K562 (cell line): ENCODE measurements at regions not wholly inside any gene's neighbourhood (a gene's known extent, or its start where the extent isn't known, plus 50 kb on each side); places are given as distances from the start of the nearest gene placed in this dataset.
A peak's percentile ranks its signal among the peaks of the same experiment; 100 is the strongest.

Experiments
- ATAC-seq: fragments of 200-7000 bp; cut with Tn5 transposase; 3 replicates; pipeline ENCODE4 v1.9.1; 2020; ENCODE audit warnings: moderate library complexity
- BruUV-seq: library from RNA; stranded (reverse); fragments of 400-500 nt; replicated peaks from 2 replicates; lab custom pipeline; 2021; lab: Mats Ljungman, UMichigan
- CTCF ChIA-PET: fragments of 300-600 bp; formaldehyde crosslinking; extraction: SDS; loops from one replicate; lab custom pipeline; 2021; ENCODE audit warnings: low intra/inter-chr PET ratio; lab: Yijun Ruan, JAX
- POLR2A ChIA-PET: fragments of 300-600, 350-650 bp; sonication (Branson Sonifier 250); formaldehyde crosslinking; extraction: SDS; loops from one replicate; lab custom pipeline; 2021; ENCODE audit warnings: antibody characterized with exemption, inconsistent platforms; lab: Yijun Ruan, JAX
- DNase-seq, 4 experiments: peaks; one replicate each; pipeline versions ENCODE4 v3.0.0 to v3.0.0-alpha.2; 2011 to 2018; ENCODE audit warnings: low spot score in 3 of 4, mixed read lengths in 3 of 4; ENCODE audit errors: extremely low read depth in 1 of 4
- FAIRE-seq: peaks from 2 replicates; lab custom pipeline; 2011; peaks lifted over from hg19 to GRCh38; lab: Jason Lieb, UNC
- H2AFZ ChIP-seq: 2 replicates; pipeline ENCODE4 v1.6.0; 2011; ENCODE audit warnings: low read depth, low read length, control low read depth, inconsistent platforms
- H3K27ac ChIP-seq: fragments of 200-600 bp; 3 replicates; pipeline ENCODE4 v1.8.0; 2011; ENCODE audit warnings: low read depth, mild to moderate bottlenecking, control low read depth, inconsistent platforms, low read length, moderate library complexity, mixed read lengths; ENCODE audit errors: extremely low read depth
- H3K27me3 ChIP-seq, 2 experiments: fragments of 300-600 bp in 1 of 2; 2 replicates in 1 of 2; 3 replicates in 1 of 2; pipeline versions ENCODE4 v1.6.0 to v1.8.0; 2011; ENCODE audit warnings: inconsistent platforms in 2 of 2, low read length in 2 of 2, mild to moderate bottlenecking in 1 of 2, mixed read lengths in 1 of 2, moderate library complexity in 1 of 2; ENCODE audit not compliant: control insufficient read depth in 2 of 2, insufficient read depth in 2 of 2
- H3K36me3 ChIP-seq: fragments of 300-600 bp; 3 replicates; pipeline ENCODE4 v1.8.0; 2011; ENCODE audit warnings: mild to moderate bottlenecking, low read length, inconsistent platforms; ENCODE audit not compliant: control insufficient read depth, insufficient read depth
- H3K4me1 ChIP-seq, 2 experiments: fragments of 200-600 bp in 1 of 2; replicated peaks in 1 of 2; 2 replicates in 1 of 2; 3 replicates in 1 of 2; pipeline versions ENCODE4 v1.5.1 to v1.8.0; 2011; ENCODE audit warnings: inconsistent platforms in 2 of 2, low read length in 2 of 2, mild to moderate bottlenecking in 1 of 2, mixed read lengths in 1 of 2, moderate library complexity in 1 of 2; ENCODE audit not compliant: control insufficient read depth in 2 of 2, insufficient read depth in 2 of 2
- H3K4me2 ChIP-seq: 2 replicates; pipeline ENCODE4 v1.6.1; 2011; ENCODE audit warnings: low read length, control low read depth, inconsistent platforms, mixed read lengths; ENCODE audit not compliant: insufficient read depth
- H3K4me3 ChIP-seq: fragments of 200-600 bp; sonication (generic), shearing (Covaris generic); 2 replicates; pipeline ENCODE4 v1.5.1; 2016; ENCODE audit warnings: control low read depth, inconsistent platforms
- H3K79me2 ChIP-seq: fragments of 200-600 bp; 3 replicates; pipeline ENCODE4 v1.8.0; 2011; ENCODE audit warnings: low read length, inconsistent platforms; ENCODE audit not compliant: control insufficient read depth, insufficient read depth
- H3K9ac ChIP-seq, 2 experiments: 2 replicates each; pipeline versions ENCODE4 v1.6.0 to v1.6.1; 2011; ENCODE audit warnings: low read depth in 2 of 2, low read length in 2 of 2, control low read depth in 1 of 2, inconsistent platforms in 1 of 2, mild to moderate bottlenecking in 1 of 2, mixed read lengths in 1 of 2; ENCODE audit not compliant: insufficient read depth in 1 of 2
- H3K9me1 ChIP-seq: one replicate; pipeline ENCODE4 v1.6.0; 2011; ENCODE audit warnings: inconsistent platforms, mild to moderate bottlenecking, low read length, moderate library complexity; ENCODE audit not compliant: control insufficient read depth, insufficient read depth
- H3K9me3 ChIP-seq: replicated peaks from 2 replicates; pipeline ENCODE4 v1.5.1; 2011; ENCODE audit warnings: low read depth, low read length, inconsistent platforms; ENCODE audit not compliant: control insufficient read depth, insufficient read depth
- H4K20me1 ChIP-seq: replicated peaks from 2 replicates; pipeline ENCODE4 v1.6.1; 2011; ENCODE audit warnings: low read length, inconsistent platforms, mixed read lengths; ENCODE audit not compliant: control insufficient read depth, insufficient read depth
- E2F3 ChIP-seq: fragments of 250-450 bp; sonication (Bioruptor Pico); IDR thresholded peaks from 2 replicates; pipeline ENCODE4 v1.4.0; 2020; ENCODE audit warnings: mild to moderate bottlenecking
- TBL1XR1 ChIP-seq, 2 experiments: IDR thresholded peaks; 2 replicates each; pipeline ENCODE4 v1.6.1; 2012; ENCODE audit warnings: improper control_type of control experiment in 2 of 2, low read length in 2 of 2, mild to moderate bottlenecking in 1 of 2
- WGBS: fragments of 100-300 bp; shearing (Covaris generic); methylation state at CpG from one replicate; pipeline ENCODE4 v1.1.6; 2016; ENCODE audit warnings: low coverage, mixed read lengths; ENCODE audit not compliant: insufficient coverage; ENCODE audit errors: missing lambda C conversion rate; 5-methylcytosine and 5-hydroxymethylcytosine counted together
- in situ Hi-C: fragments of 300-500 bp; cut with MboI; formaldehyde crosslinking; loops from 4 replicates; pipeline ENCODE4 v1.15.0; 2018; ENCODE audit warnings: inconsistent platforms, mixed read lengths
- intact Hi-C: fragments of 100-400 bp; cut with micrococcal nuclease; formaldehyde crosslinking; loops from 2 replicates; pipeline ENCODE4 v1.14.2; 2022
- TF ChIP-seq, protein P1 (sequence below), 3 experiments: IDR thresholded peaks in 2 of 3; conservative IDR thresholded peaks in 1 of 3; 2 replicates each; pipeline ENCODE4 v1.5.1; 2011 to 2012; ENCODE audit warnings: low read length in 3 of 3, mild to moderate bottlenecking in 3 of 3, control low read depth in 2 of 3, improper control_type of control experiment in 1 of 3, inconsistent platforms in 1 of 3, low read depth in 1 of 3, mixed read lengths in 1 of 3, moderate library complexity in 1 of 3; ENCODE audit not compliant: insufficient read depth in 2 of 3
- TF ChIP-seq, protein P2 (sequence below): fragments of 450-650 bp; formaldehyde crosslinking; IDR thresholded peaks from 2 replicates; pipeline ENCODE4 v1.4.0; 2020; ENCODE audit warnings: mild to moderate bottlenecking, mixed read lengths

DNA sequence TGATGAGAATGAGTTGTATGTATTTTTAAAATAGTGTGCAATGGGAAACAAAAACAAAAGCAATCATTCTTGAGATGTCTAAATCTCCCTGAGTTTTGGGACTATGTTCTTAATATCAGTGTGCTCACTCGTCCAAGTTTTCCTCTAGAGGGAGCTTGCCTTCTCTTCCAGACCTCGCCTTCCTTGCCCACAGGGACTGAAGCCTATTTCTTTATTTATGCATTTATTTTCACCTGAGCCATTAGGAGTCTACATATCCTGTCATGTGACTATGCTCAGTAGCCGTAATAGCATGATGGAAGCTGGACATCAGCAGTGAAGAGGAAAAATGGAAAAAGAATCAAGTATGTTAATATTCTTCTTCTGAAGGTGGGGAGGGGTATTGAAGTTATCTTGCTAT is 131.2 kb downstream of the SH3BGRL2 start:
- Histone ChIP-seq H3K9ac (no peak overlapping the region), H3K9me3 (no peaks in the 10 kb centered on the region), H4K20me1 (no peaks in the 10 kb centered on the region), H3K9me1 (no peaks in the 10 kb centered on the region), H3K36me3 (no peaks in the 10 kb centered on the region), H3K4me3 (no peak overlapping the region), H3K27me3 (peaks cover 0 to 10% of the 10 kb centered on the region in 2 experiments; a peak in 3 of 5 replicates), H3K4me1 (no peaks in the 10 kb centered on the region), H2AFZ (no peak overlapping the region), H3K27ac (no peak overlapping the region), H3K4me2 (no peak overlapping the region), H3K79me2 (no peaks in the 10 kb centered on the region)
- ChIA-PET CTCF (no interaction called here), POLR2A (no interaction called here)
- no TSS peak for BruUV-seq
- no peak for TF ChIP-seq E2F3 (CRISPR knock-in tag)
- TF ChIP-seq, protein P1, sequence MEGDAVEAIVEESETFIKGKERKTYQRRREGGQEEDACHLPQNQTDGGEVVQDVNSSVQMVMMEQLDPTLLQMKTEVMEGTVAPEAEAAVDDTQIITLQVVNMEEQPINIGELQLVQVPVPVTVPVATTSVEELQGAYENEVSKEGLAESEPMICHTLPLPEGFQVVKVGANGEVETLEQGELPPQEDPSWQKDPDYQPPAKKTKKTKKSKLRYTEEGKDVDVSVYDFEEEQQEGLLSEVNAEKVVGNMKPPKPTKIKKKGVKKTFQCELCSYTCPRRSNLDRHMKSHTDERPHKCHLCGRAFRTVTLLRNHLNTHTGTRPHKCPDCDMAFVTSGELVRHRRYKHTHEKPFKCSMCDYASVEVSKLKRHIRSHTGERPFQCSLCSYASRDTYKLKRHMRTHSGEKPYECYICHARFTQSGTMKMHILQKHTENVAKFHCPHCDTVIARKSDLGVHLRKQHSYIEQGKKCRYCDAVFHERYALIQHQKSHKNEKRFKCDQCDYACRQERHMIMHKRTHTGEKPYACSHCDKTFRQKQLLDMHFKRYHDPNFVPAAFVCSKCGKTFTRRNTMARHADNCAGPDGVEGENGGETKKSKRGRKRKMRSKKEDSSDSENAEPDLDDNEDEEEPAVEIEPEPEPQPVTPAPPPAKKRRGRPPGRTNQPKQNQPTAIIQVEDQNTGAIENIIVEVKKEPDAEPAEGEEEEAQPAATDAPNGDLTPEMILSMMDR (IDR thresholded peaks at IDR 0.05 in 2 of 3, conservative IDR thresholded peaks at IDR 0.05 in 1 of 3; ENCODE audit: insufficient read depth in 2 of 3, low read depth in 1 of 3, low read length in 3 of 3), result peak; percentile 15 to 26 (median 20); a peak in 1 of 6 replicates
- no peak for TF ChIP-seq TBL1XR1 (IDR thresholded peaks at IDR 0.05; ENCODE audit: low read length in 2 of 2)
- TF ChIP-seq, protein P2, sequence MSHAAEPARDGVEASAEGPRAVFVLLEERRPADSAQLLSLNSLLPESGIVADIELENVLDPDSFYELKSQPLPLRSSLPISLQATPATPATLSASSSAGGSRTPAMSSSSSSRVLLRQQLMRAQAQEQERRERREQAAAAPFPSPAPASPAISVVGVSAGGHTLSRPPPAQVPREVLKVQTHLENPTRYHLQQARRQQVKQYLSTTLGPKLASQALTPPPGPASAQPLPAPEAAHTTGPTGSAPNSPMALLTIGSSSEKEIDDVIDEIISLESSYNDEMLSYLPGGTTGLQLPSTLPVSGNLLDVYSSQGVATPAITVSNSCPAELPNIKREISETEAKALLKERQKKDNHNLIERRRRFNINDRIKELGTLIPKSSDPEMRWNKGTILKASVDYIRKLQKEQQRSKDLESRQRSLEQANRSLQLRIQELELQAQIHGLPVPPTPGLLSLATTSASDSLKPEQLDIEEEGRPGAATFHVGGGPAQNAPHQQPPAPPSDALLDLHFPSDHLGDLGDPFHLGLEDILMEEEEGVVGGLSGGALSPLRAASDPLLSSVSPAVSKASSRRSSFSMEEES (CRISPR knock-in tag), result peak; percentile 61; the same call in 1 of the 2 replicates
- 4% methylated on average over 3 of the region's 3 CpGs for WGBS
- intact Hi-C loops, result no loop called here
- ATAC-seq (peak; percentile 62), DNase-seq (no peak), FAIRE-seq (no peak)
- in situ Hi-C loops, result no loop called here
